Central memory CD4-positive, alpha-beta T cell (primary cell): ENCODE measurements at regions not wholly inside any gene's neighbourhood (a gene's known extent, or its start where the extent isn't known, plus 50 kb on each side); places are given as distances from the start of the nearest gene placed in this dataset.

ENCODE experiments used
- DNase-seq: peaks from one replicate; pipeline ENCODE4 v3.0.0; 2022

DNA sequence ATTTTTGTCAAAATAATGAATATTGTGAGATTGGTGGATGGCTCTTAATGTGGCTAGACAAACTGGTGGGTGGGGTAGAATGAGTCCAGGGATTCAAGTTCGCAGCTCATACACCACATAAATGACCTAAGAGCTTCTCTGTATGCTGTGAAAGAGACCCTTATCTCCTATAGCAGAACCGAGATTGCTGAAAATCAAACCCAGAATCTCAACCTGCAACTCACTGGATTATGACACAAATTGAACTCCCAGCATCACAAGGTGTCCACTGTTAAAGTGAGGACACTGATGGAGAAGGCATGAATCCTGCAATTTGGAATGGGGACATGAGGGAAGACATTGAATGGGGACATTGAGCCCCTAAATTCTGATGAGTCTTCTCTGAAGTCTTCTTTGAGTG is 51.3 kb upstream of the CNKSR3 start:
- DNase-seq, result no peak

DNA sequence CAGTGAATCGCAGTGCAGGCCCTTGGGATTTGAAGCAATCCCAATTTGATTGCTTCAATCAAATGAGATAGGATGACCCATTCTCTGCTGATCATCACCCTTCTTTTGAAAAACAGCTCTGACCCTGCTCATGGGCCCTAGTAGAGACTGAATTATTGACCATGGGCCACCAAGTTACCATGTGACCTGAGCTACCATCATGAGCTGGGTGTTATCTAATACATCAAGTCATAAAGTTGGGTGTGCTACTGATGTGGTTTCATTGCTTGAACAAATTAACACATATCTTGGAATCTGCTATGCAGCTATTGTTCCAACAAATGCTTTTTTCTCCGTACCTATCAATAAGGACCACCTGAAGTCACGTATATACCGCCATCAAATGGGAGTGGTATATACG is 54.8 kb upstream of the CNKSR3 start:
- no peak for DNase-seq

DNA sequence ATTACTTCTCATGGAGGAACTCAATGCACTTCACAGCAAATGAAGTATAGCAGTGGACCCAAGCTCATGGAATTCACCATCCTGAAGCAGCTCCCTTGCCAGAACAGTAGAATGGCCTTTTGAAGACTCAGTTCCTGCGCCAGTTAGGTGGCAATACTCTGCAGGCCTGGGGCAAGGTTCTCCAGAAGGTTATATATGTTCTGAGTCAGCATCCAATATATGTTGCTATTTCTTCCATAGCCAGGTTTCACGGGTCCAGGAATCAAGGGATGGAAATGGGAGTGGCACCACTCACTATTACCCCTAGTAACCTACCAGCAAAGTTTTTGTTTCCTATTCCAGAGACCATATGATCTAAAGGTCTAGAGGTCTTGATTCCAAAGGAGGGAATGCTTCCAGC is 56.4 kb upstream of the CNKSR3 start:
- no peak for DNase-seq

DNA sequence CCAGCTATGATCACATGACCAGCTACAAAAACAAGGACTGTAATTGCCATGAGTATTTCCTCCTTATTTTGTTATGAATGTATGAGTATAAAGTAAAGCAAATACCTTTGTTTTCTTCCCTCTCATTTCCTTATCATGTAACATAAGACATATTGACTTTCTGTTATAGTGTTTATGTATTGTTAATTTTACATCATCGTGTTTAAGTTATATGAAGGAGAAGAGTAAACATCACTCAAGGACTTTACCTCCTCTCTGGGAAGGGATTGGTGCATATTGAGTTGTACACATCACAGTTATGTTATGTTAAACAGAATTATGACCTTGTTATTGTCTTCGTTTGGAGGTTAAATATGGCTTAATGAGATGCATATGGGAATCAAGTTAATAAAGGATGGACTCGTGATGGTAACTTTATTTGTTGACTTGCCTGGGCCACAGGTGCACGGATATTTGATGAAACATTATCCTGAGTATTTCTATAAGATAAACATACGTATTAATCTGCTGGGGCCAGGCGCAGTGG is 57.3 kb upstream of the CNKSR3 start:
- no peak for DNase-seq

DNA sequence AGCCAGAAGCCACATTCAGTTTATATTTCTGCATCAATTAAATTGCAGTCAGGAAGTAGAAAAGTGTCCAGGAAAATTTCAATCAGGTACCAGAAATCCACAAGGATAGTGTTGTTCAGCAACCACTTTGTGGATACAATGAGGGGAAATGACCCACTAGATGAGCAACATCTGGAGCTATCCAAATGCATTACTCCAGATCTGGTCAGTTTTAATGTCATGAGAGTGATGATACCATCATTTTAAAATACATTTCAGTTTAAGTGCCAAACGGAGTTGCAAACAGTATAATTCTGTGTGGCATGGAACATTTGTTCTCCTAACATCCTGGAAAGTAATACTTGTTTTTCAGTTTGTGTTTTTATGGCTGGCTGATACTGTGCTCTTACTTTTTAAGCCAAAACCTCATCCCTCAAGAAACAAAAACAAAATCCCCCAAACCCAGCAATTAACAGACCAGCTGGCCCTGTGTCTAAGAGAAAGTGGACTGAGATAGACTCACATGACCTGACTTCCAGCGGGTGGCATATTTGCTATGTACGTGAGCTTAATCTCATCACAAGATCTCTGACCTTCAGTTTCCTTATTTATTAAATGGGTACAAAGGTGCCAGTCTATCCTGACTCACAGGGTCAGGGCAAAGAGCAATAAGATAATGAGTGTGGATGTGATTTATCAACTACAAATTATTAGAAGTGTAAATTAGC is 58.8 kb upstream of the CNKSR3 start:
- DNase-seq, result no peak

DNA sequence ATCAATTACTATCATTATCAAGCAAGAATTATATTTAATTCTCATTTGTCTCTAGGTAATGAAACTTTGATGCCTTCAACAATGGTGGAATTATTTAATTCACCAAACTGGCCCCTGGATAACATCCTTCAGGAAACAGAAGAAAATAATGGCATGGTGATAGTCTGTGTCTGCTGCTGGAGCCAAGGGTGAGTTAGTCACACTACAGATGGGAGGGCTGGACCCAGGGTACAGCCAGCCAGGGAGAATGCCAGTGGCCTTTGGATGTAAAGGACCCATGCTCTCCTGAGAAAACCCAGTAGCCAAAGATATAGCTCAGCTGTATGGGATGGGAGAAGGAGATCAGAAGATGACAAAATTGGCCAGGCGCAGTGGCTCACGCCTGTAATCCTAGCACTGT is 60.0 kb upstream of the CNKSR3 start:
- no peak for DNase-seq

DNA sequence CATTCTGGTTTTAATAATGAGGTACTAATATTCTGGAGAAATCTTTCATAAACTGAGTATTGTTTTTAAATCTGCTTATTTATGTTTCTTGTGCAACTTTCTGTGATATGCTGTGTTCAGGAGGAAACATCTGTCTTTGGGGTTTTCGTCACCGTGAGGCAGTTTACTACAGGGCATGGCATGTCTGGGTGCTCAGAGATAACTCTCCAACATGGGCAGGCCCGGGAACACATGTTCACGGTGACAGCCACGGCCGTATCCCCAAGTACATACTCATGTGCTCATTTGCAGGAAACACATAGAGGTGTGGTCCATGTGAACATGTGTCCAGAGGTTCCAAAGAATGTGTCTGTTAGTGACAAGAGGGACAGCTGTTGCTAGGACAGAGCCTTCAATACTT is 62.1 kb upstream of the CNKSR3 start:
- DNase-seq, result no peak

DNA sequence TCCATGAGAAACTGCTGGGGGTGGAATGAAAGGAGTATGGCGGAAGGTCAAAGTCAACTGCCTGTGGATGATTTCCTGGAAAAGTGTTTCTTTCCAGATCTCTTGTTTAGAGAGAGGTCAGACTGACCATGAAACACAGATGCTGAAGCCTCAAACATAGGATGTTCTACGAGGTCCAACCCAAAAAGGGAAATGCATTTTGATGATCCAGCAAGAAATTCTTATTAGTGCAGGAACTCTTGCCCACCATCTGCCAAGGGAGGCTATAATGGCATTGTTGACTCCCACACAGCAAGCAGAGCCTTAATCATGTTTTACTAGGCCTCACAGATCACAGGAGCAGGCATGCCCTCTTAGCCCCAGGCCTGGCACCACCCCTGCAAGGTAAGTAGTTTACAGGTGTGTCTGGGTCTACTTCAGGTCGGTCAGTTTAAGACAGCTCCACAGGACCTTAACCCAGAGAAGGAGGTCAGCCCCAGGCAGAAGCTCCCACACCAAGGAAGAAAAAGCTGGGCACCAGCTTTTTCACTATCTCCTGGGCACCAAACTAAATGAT is 67.6 kb upstream of the CNKSR3 start:
- no peak for DNase-seq

DNA sequence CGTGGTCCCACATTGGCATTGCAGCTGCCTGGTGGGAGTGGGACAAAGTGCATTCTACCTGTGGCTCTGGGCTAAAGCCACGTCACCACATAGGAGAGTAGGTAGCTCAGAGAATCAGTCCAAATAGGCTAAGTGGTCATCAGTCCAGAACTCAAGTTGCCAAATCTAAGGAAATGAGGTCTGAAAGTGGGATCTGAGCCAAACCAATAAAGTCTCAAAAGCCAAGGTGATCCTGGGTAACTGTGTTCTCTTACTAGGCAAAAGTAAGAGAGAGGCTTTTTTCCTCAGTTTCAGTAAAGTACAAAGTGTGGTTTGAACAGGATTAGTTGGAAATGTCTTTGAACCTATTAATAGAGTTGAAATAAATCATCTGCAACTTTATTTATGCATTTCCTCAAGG is 68.6 kb upstream of the CNKSR3 start:
- DNase-seq, result no peak

DNA sequence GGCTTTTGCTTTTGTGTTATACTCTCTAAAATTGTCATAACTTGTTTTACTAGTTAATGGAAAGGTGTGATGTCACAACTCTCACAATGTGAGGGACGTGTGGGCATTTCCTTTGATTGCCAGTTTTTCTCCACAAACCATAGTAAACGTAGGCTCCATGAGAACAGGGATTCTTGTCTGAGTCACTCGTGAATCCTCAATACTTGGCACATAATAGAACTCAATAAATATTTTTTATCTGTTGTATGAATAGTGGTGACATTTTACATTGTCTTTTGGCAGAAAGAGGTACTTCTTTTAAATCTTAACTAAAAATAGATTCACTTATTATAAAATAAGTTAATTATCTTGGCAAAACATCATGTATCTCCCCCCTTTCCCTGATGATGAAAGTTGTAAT is 69.0 kb upstream of the CNKSR3 start:
- no peak for DNase-seq

DNA sequence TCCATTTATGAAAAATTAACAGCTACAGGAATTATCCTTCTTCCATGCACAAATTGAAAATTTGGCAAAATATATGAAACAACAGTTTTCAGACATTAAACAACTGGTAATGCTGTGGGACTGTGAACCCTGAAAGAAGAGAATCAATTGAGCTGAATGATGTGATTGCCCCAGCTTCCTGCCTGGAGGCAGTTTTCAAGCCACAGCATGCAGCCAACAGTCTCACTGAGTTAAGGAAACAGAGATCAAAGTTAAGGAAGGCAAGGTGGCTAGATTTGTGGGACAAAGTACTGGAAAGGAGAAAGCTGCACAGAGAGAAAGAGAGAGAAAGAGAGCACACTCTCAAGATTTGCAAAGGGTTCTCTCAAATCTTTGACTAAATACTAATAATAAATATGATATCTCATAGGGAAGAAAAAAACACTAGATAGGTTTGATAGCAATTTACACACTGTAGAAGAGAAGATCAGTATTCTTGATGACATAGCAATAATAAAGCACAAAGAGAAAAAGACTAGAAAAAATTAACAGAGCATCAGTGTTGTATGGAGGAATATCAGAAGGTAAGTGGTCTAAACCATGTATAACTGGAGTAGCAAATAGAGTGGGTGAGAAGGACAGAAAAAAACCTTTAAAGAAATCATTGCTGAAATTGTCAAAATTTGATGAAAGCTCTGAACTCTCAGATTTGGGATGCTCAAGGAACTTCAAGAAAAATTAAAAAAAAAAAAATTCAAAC is 70.1 kb upstream of the CNKSR3 start:
- no peak for DNase-seq

DNA sequence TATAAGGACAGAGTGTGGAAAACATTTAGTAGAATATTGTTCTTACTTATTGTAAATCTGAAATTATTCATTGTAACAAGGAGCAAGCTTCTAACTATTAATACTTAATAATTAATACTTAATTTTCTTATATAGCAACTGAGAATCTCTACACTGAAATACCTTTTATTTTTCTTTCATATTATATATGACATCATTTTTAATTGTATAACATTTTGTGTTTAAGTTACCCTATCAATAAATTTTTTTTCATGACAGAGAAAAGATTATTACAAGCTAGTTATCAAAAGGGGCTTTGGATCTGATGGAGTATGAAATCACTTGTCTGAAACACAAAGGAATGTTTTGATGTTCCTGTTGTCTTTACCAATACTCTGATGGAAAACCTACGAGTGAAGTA is 72.2 kb upstream of the CNKSR3 start:
- no peak for DNase-seq

DNA sequence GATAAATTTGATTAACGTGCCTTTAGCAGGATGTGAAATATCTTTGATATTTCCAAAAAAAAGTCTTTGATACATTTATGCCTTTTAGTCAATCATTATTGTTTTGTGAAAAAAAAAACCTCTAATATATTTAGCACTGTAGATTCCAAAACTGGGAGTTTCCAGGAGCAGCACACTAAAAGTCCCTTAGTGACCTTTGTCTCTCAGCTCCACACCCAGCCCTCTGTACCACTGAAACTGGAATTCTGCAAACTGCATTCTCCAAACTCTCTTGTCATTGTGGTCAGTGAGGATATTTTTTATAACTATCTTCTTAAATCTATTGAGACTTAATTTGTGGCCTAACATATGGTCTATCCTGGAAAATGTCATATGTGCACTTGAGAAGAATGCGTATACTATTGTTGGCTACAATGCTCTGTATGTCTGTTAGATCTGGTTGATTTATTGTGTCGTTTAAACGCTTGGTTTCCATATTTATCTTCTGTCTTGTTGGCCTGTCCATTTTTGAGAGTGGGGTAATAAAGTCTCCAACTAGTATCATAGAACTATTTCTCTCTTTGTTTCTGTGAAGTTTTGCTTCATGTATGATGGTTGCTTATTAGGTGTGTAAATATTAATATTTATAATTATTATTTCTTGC is 73.2 kb upstream of the CNKSR3 start:
- DNase-seq, result no peak

DNA sequence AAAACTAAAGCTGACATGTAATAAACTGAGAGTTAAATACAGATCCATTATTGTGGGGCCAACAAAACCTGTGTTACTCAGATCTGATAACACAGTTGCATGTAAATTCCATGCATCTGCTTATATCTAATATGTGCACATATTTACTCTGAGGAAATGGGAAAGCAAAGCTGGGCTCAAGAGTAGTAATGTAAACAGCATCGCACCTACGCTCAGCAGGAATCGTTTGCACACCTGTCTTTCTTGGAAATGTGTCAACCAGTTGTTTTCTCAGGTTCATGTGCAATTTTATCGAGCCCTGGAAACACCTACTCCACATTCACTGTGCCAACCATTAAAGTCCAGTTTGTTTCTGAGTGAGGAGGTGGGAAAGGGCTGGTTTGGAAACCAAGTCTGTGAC is 80.3 kb upstream of the CNKSR3 start:
- DNase-seq, result no peak

DNA sequence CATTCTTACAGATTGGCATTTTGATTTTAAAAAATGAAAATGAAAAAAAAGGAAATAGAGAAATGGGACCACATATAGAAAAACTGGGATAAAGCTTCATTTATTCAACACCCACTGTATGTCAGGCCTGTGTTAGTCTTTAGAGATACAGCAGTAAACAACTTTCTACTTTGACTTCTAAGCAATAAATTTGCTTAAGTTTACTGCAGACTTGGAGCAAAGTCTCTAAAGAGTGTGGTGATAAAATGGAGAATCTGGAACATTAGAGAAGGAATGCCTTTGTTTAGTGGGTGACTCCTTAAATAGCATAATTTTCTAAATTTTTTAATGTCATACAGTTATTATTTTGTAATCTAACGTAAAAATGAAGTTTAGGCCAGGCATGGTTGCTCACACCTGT is 80.7 kb upstream of the CNKSR3 start:
- DNase-seq, result no peak

DNA sequence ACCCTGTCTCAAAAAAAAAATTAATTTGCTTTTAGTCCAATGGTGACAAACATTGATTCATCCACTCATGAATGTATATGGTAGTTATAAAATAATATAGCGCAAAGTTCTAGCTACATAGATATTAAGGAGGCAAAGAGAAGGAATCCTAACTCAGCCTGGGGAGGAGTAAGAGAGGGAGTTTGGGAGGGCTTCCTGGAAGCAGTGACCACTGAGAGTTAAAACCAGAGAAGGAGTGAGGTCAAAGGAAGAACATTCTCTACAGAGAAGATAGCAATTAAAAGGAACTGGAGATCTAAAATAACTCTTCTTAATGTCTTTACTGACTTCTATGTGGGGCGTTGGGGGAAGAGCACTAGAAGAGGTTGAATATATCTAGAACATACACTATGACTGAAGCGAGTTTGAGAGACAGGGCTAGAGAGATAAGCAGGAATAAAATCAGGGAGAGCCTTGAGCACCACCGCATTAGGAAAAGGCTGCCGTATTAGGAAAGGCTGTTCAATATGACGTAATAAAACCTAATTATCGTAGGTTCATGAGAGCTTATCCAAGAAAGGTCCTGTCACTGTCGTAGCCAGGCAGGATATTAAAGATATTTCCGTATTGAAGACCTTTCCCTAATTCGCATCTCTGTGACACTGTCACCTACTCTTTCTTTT is 81.8 kb upstream of the CNKSR3 start:
- DNase-seq, result no peak

DNA sequence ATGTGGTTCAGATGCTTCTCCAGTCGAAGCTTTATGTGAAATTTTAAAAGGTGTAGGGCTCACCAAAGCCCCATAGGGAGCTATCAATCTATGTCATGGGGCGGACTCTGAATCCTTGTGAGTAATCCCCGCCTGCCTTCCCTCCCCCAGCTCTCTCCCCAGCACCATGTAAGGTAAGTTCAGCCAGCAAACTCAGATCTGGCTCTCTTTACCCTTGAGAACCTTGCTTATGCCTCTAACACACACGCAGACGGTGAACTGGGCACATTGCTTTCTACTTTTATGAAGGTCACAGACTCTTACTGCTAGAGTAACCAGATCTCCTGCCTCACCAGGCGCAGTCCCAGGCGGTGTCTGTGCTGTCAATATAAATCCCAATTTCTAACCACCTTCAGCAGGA is 82.6 kb upstream of the CNKSR3 start:
- no peak for DNase-seq

DNA sequence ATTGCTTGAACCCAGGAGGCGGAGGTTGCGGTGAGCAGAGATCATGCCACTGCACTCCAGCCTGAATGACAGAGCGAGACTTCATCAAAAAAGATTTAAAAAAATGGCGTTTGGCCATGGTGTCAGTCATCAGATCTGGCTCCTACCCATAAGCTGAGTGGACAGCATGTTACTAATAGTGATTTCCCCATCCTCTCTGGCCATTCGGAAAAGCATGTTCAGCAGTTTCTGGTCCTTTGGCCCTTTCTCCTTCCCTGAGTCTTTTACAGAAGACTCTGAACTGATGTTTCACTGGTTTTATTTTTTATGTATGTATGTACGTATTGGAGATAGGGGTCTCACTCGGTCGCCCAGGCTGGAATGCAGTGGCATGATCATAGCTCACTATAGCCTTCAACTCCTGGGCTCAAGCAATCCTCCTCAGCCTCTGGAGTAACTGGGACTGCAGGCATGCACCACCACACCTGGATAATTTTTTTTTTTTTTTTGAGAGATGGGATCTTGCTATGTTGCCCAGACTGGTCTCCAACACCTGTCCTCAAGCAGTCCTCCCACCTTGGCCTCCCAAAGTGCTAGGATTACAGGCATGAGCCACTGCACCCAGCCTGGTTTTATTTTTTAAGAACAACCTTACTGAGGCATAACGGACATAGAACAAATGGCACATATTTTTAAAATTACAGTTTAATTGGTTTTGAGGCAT is 84.2 kb upstream of the CNKSR3 start:
- DNase-seq, result no peak

DNA sequence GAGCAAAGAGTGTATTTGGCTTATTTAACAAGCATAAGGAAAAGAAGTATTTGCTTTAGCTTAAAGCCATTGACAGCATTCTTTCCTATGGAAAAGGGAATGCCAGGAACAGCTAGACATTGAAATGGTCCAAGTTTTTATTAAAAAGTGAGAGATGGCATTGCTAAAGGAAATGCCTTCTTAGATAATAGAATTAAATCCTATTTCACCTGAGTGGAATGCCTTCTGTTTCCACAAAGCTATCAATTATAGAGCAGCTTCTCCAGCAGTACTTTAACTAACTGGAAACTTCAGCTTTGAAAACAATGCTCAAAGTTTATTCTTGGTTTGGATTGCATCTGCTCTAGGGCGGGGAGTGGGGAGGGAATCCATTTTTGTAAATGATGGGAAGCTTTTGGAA is 85.1 kb upstream of the CNKSR3 start:
- no peak for DNase-seq

DNA sequence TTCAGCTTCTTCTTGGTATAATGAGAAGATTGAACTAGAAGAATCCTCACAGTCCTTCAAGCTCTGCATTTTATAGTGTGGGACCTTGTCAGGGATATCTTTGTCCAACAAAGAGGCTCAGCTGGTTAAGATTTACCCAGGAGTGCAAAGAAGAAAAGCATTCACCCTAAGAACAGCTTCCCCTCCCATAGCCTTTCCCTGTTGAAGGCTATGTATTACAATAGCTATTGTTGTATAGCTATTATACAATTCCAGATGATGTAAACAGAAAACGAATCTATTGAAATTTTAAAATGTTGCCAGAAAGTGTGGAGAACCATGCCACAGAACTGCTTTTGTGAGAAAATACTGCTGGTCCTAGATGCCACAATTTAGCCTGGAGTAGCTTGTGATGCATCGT is 85.5 kb upstream of the CNKSR3 start:
- DNase-seq, result no peak

DNA sequence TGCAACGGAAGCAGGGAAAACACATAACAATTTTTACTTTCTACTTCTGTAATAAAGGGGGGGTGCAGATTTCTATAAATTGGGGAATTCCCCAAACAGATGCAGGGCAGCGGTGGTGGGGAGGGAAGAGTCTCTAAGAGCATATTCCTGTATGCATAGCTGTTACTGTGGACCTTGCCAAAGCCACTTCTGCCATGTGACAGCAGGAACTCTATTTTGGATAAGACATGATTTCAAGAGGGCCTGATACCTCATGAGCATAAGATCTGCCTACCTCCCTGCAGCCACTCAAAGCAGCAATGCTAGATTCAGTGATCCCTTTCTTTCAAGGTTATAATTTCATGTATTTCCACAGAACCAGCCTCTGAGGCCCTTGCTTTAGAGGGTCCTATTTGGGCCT is 86.2 kb upstream of the CNKSR3 start:
- DNase-seq, result no peak

DNA sequence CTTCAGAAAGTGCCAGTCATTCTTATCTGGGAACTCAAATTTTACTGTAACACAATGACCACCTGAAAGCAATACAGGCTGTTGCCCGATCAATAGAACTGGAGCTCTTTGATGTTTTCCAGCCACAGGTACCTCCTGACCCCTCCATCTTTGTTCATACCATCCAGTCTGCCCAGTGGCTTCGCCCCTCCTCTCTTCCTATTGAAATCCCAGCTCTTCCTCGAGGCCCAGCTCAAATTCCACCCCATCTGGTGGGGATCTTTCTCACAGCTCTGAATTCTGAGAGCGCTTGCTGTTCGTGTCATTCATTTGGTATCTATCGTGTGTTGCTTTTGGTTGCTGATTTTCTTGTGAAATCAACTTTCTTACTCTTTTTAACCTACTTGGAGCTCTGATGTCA is 87.9 kb upstream of the CNKSR3 start:
- no peak for DNase-seq

DNA sequence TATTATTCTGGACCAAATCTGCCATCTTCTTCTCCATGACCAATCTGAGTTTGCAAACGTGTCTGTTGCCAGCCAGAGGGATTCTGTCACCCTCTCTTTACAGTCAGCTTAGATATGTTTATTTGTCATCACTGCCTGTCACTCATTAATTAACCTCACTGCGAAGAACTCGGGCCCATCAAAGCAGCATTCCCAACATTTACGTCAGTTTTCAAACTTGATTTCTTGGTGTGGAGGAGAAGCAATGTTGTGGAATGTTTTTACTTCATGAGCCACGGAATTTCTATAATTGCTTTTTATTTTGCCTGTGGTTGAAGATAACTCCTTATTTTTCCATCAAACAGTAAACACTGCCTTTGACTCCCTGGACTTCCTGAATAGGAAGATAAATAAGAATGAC is 91.8 kb upstream of the CNKSR3 start:
- DNase-seq, result no peak
